T-cell (primary cell): ENCODE measurements at regions not wholly inside any gene's neighbourhood (a gene's known extent, or its start where the extent isn't known, plus 50 kb on each side); places are given as distances from the start of the nearest gene placed in this dataset.

Source experiments
- ATAC-seq, 4 experiments: fragments of 200-7000 bp in 3 of 4; fragments of 150-1000 bp in 1 of 4; cut with Tn5 transposase; replicated peaks in 1 of 4; 1 replicate in 3 of 4; 2 replicates in 1 of 4; pipeline ENCODE4 v1.10.0; 2021; ENCODE audit warnings: moderate library complexity in 3 of 4, mild to moderate bottlenecking in 2 of 4, moderate number of reproducible peaks in 1 of 4
- CTCF ChIA-PET, 2 donors: fragments of 300-600 bp; sonication (Branson Sonifier 250); formaldehyde crosslinking; loops; one replicate each; lab custom pipeline; 2022; ENCODE audit warnings: antibody characterized with exemption in 2 of 2; lab: Charles Lee
- POLR2A ChIA-PET, 2 donors: fragments of 300-600 bp; sonication (Branson Sonifier 250); formaldehyde crosslinking; loops; one replicate each; lab custom pipeline; 2022; ENCODE audit warnings: antibody characterized with exemption in 2 of 2; lab: Charles Lee
- DNase-seq, 35 experiments: peaks; one replicate each; pipeline versions ENCODE4 v3.0.0 to v3.0.0-alpha.2; 2013 to 2023
- H3K27ac ChIP-seq: one replicate; pipeline ENCODE4 v1.5.1; 2013; ENCODE audit warnings: low read length
- H3K27me3 ChIP-seq, 2 experiments: replicated peaks in 1 of 2; 1 replicate in 1 of 2; 2 replicates in 1 of 2; pipeline versions ENCODE4 v1.6.1 to v1.7.0; 2013; ENCODE audit warnings: low read length in 1 of 2, mixed read lengths in 1 of 2; ENCODE audit not compliant: control insufficient read depth in 2 of 2, insufficient read depth in 2 of 2; ENCODE audit errors: extremely low read depth in 1 of 2
- H3K36me3 ChIP-seq, 2 donors: 1 replicate in 1 of 2; 2 replicates in 1 of 2; pipeline versions ENCODE4 v1.6.1 to v1.7.0; 2013; ENCODE audit warnings: low read length in 1 of 2; ENCODE audit not compliant: control insufficient read depth in 2 of 2, insufficient read depth in 1 of 2; ENCODE audit errors: extremely low read depth in 1 of 2
- H3K4me1 ChIP-seq, 2 experiments: 1 replicate in 1 of 2; 2 replicates in 1 of 2; pipeline versions ENCODE4 v1.6.1 to v1.7.0; 2013; ENCODE audit warnings: low read length in 2 of 2, mixed read lengths in 1 of 2; ENCODE audit not compliant: insufficient read depth in 2 of 2, control insufficient read depth in 1 of 2; ENCODE audit errors: extremely low read depth in 1 of 2
- H3K4me3 ChIP-seq, 2 donors: 1 replicate in 1 of 2; 2 replicates in 1 of 2; pipeline versions ENCODE4 v1.5.1 to v1.7.0; 2013; ENCODE audit warnings: mild to moderate bottlenecking in 2 of 2, low read length in 1 of 2, moderate library complexity in 1 of 2; ENCODE audit not compliant: control insufficient read depth in 1 of 2; ENCODE audit errors: extremely low read depth in 1 of 2
- H3K9me3 ChIP-seq: 2 replicates; pipeline ENCODE4 v1.7.0; 2013
- H3K27ac Mint-ChIP-seq, 2 donors: one replicate each; pipeline ENCODE4 v1.8.0; 2020 to 2021; ENCODE audit warnings: mild to moderate bottlenecking in 2 of 2, mixed read lengths in 2 of 2
- H3K27me3 Mint-ChIP-seq, 2 donors: one replicate each; pipeline ENCODE4 v1.8.0; 2021 to 2022; ENCODE audit warnings: mixed read lengths in 2 of 2
- H3K36me3 Mint-ChIP-seq: one replicate; pipeline ENCODE4 v1.8.0; 2021; ENCODE audit warnings: mixed read lengths
- H3K4me1 Mint-ChIP-seq, 3 donors: one replicate each; pipeline ENCODE4 v1.8.0; 2020 to 2022; ENCODE audit warnings: mixed read lengths in 3 of 3, mild to moderate bottlenecking in 1 of 3
- H3K4me3 Mint-ChIP-seq, 3 donors: one replicate each; pipeline ENCODE4 v1.8.0; 2020 to 2022; ENCODE audit warnings: mild to moderate bottlenecking in 3 of 3, mixed read lengths in 3 of 3, moderate library complexity in 3 of 3
- H3K9me3 Mint-ChIP-seq, 3 donors: one replicate each; pipeline ENCODE4 v1.8.0; 2020 to 2022; ENCODE audit warnings: mixed read lengths in 3 of 3
- WGBS: methylation state at CpG from one replicate; pipeline ENCODE4 v1.1.5; 2013; ENCODE audit warnings: missing lambda C conversion rate; ENCODE audit not compliant: insufficient coverage; 5-methylcytosine and 5-hydroxymethylcytosine counted together

GRCh38 chr4:108311313-108311712 lies 142.6 kb upstream of the LEF1 start:
- DNase-seq = no peak

GRCh38 chr4:108303488-108304177 lies 134.9 kb upstream of the LEF1 start:
- no peaks in the 10 kb centered on the region for H3K27me3 Mint-ChIP-seq
- no peak overlapping the region for H3K4me3 ChIP-seq
- no peaks in the 10 kb centered on the region for H3K36me3 Mint-ChIP-seq
- no CpG with 5 or more reads among the region's 5 CpGs for WGBS
- ATAC-seq (no peak), DNase-seq (no peak)
- no peaks in the 10 kb centered on the region for H3K36me3 ChIP-seq
- no peak overlapping the region for H3K4me3 Mint-ChIP-seq
- H3K27me3 ChIP-seq = peaks cover 0 to 3% of the 10 kb centered on the region in 2 experiments
- H3K9me3 Mint-ChIP-seq = peaks cover 0 to 3% (median 0%) of the 10 kb centered on the region in 3 donors
- peaks cover 19 to 51% (median 22%) of the 10 kb centered on the region in 3 donors for H3K4me1 Mint-ChIP-seq
- CTCF ChIA-PET = no interaction called here
- H3K4me1 ChIP-seq = peaks cover 3 to 17% of the 10 kb centered on the region in 2 experiments
- no peaks in the 10 kb centered on the region for H3K9me3 ChIP-seq
- H3K27ac Mint-ChIP-seq = no peak overlapping the region
- POLR2A ChIA-PET = no interaction called here
- no peak overlapping the region for H3K27ac ChIP-seq

More at GRCh38 chr4:108311313-108311712, 142.6 kb upstream of the LEF1 start:
- Histone ChIP-seq H3K36me3 (no peaks in the 10 kb centered on the region), H3K27me3 (no peaks in the 10 kb centered on the region), H3K4me1 (peaks cover 17 to 23% of the 10 kb centered on the region in 2 experiments), H3K9me3 (no peaks in the 10 kb centered on the region), H3K4me3 (no peak overlapping the region), H3K27ac (no peak overlapping the region)
- H3K27ac Mint-ChIP-seq = no peak overlapping the region
- no peaks in the 10 kb centered on the region for H3K27me3 Mint-ChIP-seq
- ChIA-PET CTCF (no interaction called here), POLR2A (no interaction called here)
- H3K4me1 Mint-ChIP-seq = peaks cover 52 to 71% (median 56%) of the 10 kb centered on the region in 3 donors
- ATAC-seq = no peak
- H3K36me3 Mint-ChIP-seq = peaks cover 4% of the 10 kb centered on the region
- H3K9me3 Mint-ChIP-seq = no peaks in the 10 kb centered on the region
- WGBS = no CpG with 5 or more reads among the region's 1 CpG
- no peak overlapping the region for H3K4me3 Mint-ChIP-seq

- no peak overlapping the region for H3K4me3 ChIP-seq
- Mint-ChIP-seq H3K36me3 (no peaks in the 10 kb centered on the region), H3K9me3 (peaks cover 0 to 3% (median 0%) of the 10 kb centered on the region in 3 donors), H3K27ac (peak overlapping the region; percentile 40 to 79), H3K4me3 (peak overlapping the region in 1 of 3 donors; percentile 61), H3K4me1 (peaks cover 11 to 35% (median 13%) of the 10 kb centered on the region in 3 donors), H3K27me3 (no peaks in the 10 kb centered on the region)
- CTCF ChIA-PET = no interaction called here
- H3K9me3 ChIP-seq = no peaks in the 10 kb centered on the region
- ATAC-seq (peak in 3 of 4 experiments; percentile 65 to 81 (median 65)), DNase-seq (peak in 1 of 35 experiments; percentile 4)
- no peak overlapping the region for H3K27ac ChIP-seq
- POLR2A ChIA-PET = no interaction called here
- no CpG with 5 or more reads among the region's 1 CpG for WGBS
- H3K27me3 ChIP-seq = peaks cover 0 to 6% of the 10 kb centered on the region in 2 experiments
- peaks cover 3 to 15% of the 10 kb centered on the region in 2 experiments for H3K4me1 ChIP-seq
- no peaks in the 10 kb centered on the region for H3K36me3 ChIP-seq
Observed at GRCh38 chr4:108301545-108302251, 133.0 kb upstream of the LEF1 start.

GRCh38 chr4:108297605-108298004 lies 128.9 kb upstream of the LEF1 start:
- DNase-seq (no peak), ATAC-seq (no peak)
- H3K36me3 Mint-ChIP-seq = peaks cover 3% of the 10 kb centered on the region
- Histone ChIP-seq H3K9me3 (no peaks in the 10 kb centered on the region), H3K27me3 (peaks cover 0 to 6% of the 10 kb centered on the region in 2 experiments), H3K4me1 (peaks cover 3 to 14% of the 10 kb centered on the region in 2 experiments), H3K27ac (no peak overlapping the region), H3K36me3 (no peaks in the 10 kb centered on the region), H3K4me3 (no peak overlapping the region)
- 86% methylated on average over 1 of the region's 2 CpGs for WGBS
- no peaks in the 10 kb centered on the region for H3K27me3 Mint-ChIP-seq
- POLR2A ChIA-PET = no interaction called here
- CTCF ChIA-PET = no interaction called here
- no peak overlapping the region for H3K4me3 Mint-ChIP-seq
- H3K4me1 Mint-ChIP-seq = peaks cover 10 to 16% (median 12%) of the 10 kb centered on the region in 3 donors
- peaks cover 0 to 3% (median 0%) of the 10 kb centered on the region in 3 donors for H3K9me3 Mint-ChIP-seq
- H3K27ac Mint-ChIP-seq = no peak overlapping the region

- Mint-ChIP-seq H3K9me3 (no peaks in the 10 kb centered on the region), H3K27me3 (no peaks in the 10 kb centered on the region), H3K36me3 (peaks cover 3% of the 10 kb centered on the region), H3K27ac (no peak overlapping the region), H3K4me3 (no peak overlapping the region), H3K4me1 (peaks cover 13 to 17% (median 16%) of the 10 kb centered on the region in 3 donors)
- Histone ChIP-seq H3K4me1 (peaks cover 0 to 6% of the 10 kb centered on the region in 2 experiments), H3K4me3 (no peak overlapping the region), H3K27me3 (no peaks in the 10 kb centered on the region), H3K9me3 (no peaks in the 10 kb centered on the region), H3K36me3 (no peaks in the 10 kb centered on the region), H3K27ac (no peak overlapping the region)
- ATAC-seq (no peak), DNase-seq (no peak)
- ChIA-PET CTCF (interaction anchor here in 1 of 2 donors (0.6 kb wide), 1 partner anchor 15 kb away, joined by 3 read pairs; no protein-coding TSS in a partner anchor), POLR2A (no interaction called here)
Observed at GRCh38 chr4:108292229-108292628, 123.5 kb upstream of the LEF1 start.

- Mint-ChIP-seq H3K9me3 (no peaks in the 10 kb centered on the region), H3K4me1 (peaks cover 13 to 18% (median 17%) of the 10 kb centered on the region in 3 donors), H3K36me3 (peaks cover 3% of the 10 kb centered on the region), H3K4me3 (no peak overlapping the region), H3K27me3 (no peaks in the 10 kb centered on the region), H3K27ac (no peak overlapping the region)
- POLR2A ChIA-PET = interaction anchor here in 1 of 2 donors (1.0 kb wide), 1 partner anchor 62 kb away, joined by 3 read pairs; no protein-coding TSS in a partner anchor
- no peak for DNase-seq
- ATAC-seq = no peak
- H3K27ac ChIP-seq = no peak overlapping the region
- no peaks in the 10 kb centered on the region for H3K36me3 ChIP-seq
- no peak overlapping the region for H3K4me3 ChIP-seq
- H3K9me3 ChIP-seq = no peaks in the 10 kb centered on the region
- no CpG with 5 or more reads among the region's 2 CpGs for WGBS
- no peaks in the 10 kb centered on the region for H3K27me3 ChIP-seq
- peaks cover 0 to 6% of the 10 kb centered on the region in 2 experiments for H3K4me1 ChIP-seq
- CTCF ChIA-PET = no interaction called here
Observed at GRCh38 chr4:108291137-108291536, 122.4 kb upstream of the LEF1 start.
